A549 (cell line): ENCODE measurements at regions not wholly inside any gene's neighbourhood (a gene's known extent, or its start where the extent isn't known, plus 50 kb on each side); places are given as distances from the start of the nearest gene placed in this dataset.

Source experiments
- ATAC-seq, 2 experiments: fragments of 200-7000 bp in 1 of 2; fragments of >200 bp in 1 of 2; cut with Nextera tagmentation in 1 of 2; cut with Tn5 transposase in 1 of 2; 3 replicates each; pipeline versions ENCODE4 v1.8.0 to v1.9.1; 2018 to 2020; ENCODE audit warnings: mild to moderate bottlenecking in 1 of 2, moderate library complexity in 1 of 2
- CTCF ChIA-PET: fragments of 300-600 bp; sonication (Branson Sonifier 250); formaldehyde crosslinking; extraction: SDS; loops from one replicate; lab custom pipeline; 2021; ENCODE audit warnings: antibody characterized with exemption, inconsistent platforms; lab: Yijun Ruan, JAX
- POLR2A ChIA-PET: fragments of 350-600 bp; formaldehyde crosslinking; extraction: SDS; loops from one replicate; lab custom pipeline; 2021; ENCODE audit warnings: antibody characterized with exemption, inconsistent platforms; lab: Yijun Ruan, JAX
- DNase-seq, 2 experiments: peaks; one replicate each; pipeline versions ENCODE4 v3.0.0 to v3.0.0-alpha.2; 2011 to 2016; ENCODE audit warnings: low read depth in 1 of 2, low spot score in 1 of 2
- FAIRE-seq: peaks from 2 replicates; lab custom pipeline; 2011; peaks lifted over from hg19 to GRCh38; lab: Jason Lieb, UNC
- H3K27ac ChIP-seq, 2 experiments: fragments of >200 bp; sonication (Bioruptor Twin); formaldehyde crosslinking; 3 replicates each; pipeline ENCODE4 v1.5.1; 2016 to 2017
- H3K4me1 ChIP-seq: fragments of >200 bp; sonication (Bioruptor Twin); formaldehyde crosslinking; 3 replicates; pipeline ENCODE4 v1.6.1; 2016
- H3K4me2 ChIP-seq: fragments of >200 bp; sonication (Bioruptor Twin); formaldehyde crosslinking; 3 replicates; pipeline ENCODE4 v1.6.1; 2016
- H3K4me3 ChIP-seq: fragments of >200 bp; sonication (Bioruptor Twin); formaldehyde crosslinking; 3 replicates; pipeline ENCODE4 v1.5.1; 2016
- H3K9me3 ChIP-seq: fragments of >200 bp; sonication (Bioruptor Twin); formaldehyde crosslinking; 3 replicates; pipeline ENCODE4 v1.6.1; 2016
- BCL3 ChIP-seq: fragments of >200 bp; sonication (Bioruptor Twin); formaldehyde crosslinking; IDR thresholded peaks from 3 replicates; pipeline ENCODE4 v1.6.1; 2016
- CBX2 ChIP-seq: fragments of 200-600 bp; sonication (generic); IDR thresholded peaks from 2 replicates; pipeline ENCODE4 v1.6.1; 2016; ENCODE audit warnings: low read depth, mild to moderate bottlenecking, borderline replicate concordance
- CBX8 ChIP-seq: fragments of 200-600 bp; sonication (generic); IDR thresholded peaks from 2 replicates; pipeline ENCODE4 v1.6.1; 2016
- CTCF ChIP-seq: fragments of >200 bp; sonication (Bioruptor Twin); formaldehyde crosslinking; IDR thresholded peaks from 3 replicates; pipeline ENCODE4 v1.5.1; 2016
- EHF ChIP-seq: fragments of 250-450 bp; sonication (Bioruptor Pico); IDR thresholded peaks from 2 replicates; pipeline ENCODE4 v1.5.0; 2020; ENCODE audit warnings: mild to moderate bottlenecking
- EHMT2 ChIP-seq: fragments of 200-600 bp; sonication (generic); IDR thresholded peaks from 2 replicates; pipeline ENCODE4 v1.6.1; 2016; ENCODE audit warnings: antibody characterized with exemption, low read depth, mild to moderate bottlenecking, moderate library complexity
- ELK1 ChIP-seq: fragments of 150-350 bp; IDR thresholded peaks from 2 replicates; pipeline ENCODE4 v1.6.1; 2014; ENCODE audit warnings: low read depth, mild to moderate bottlenecking, low read length
- EP300 ChIP-seq, 2 experiments: fragments of >200 bp; sonication (Bioruptor Twin); formaldehyde crosslinking; IDR thresholded peaks; 2 replicates in 1 of 2; 3 replicates in 1 of 2; pipeline ENCODE4 v1.6.1; 2016 to 2017
- FOSL2 ChIP-seq, 2 experiments: fragments of 450-650 bp in 1 of 2; fragments of >200 bp in 1 of 2; sonication (Bioruptor Twin) in 1 of 2; formaldehyde crosslinking; IDR thresholded peaks; 2 replicates each; pipeline versions ENCODE4 v1.5.0 to v1.6.1; 2016 to 2020; ENCODE audit warnings: mild to moderate bottlenecking in 1 of 2, moderate library complexity in 1 of 2
- HDAC2 ChIP-seq: fragments of 200-600 bp; sonication (generic); IDR thresholded peaks from 2 replicates; pipeline ENCODE4 v1.6.1; 2016
- HOXB5 ChIP-seq: fragments of 250-450 bp; sonication (Bioruptor Pico); IDR thresholded peaks from 2 replicates; pipeline ENCODE4 v1.5.0; 2020; ENCODE audit warnings: mild to moderate bottlenecking, moderate library complexity
- JUN ChIP-seq, 2 experiments: fragments of >200 bp; sonication (Bioruptor Twin); formaldehyde crosslinking; IDR thresholded peaks; 2 replicates in 1 of 2; 3 replicates in 1 of 2; pipeline ENCODE4 v1.6.1; 2016 to 2017
- JUNB ChIP-seq: fragments of >200 bp; sonication (Bioruptor Twin); formaldehyde crosslinking; IDR thresholded peaks from 2 replicates; pipeline ENCODE4 v1.6.1; 2016
- KDM1A ChIP-seq: fragments of 200-600 bp; sonication (generic); IDR thresholded peaks from 2 replicates; pipeline ENCODE4 v1.6.1; 2016; ENCODE audit warnings: low read depth, mild to moderate bottlenecking
- MYC ChIP-seq: IDR thresholded peaks from 2 replicates; pipeline ENCODE4 v1.6.1; 2012; ENCODE audit warnings: mild to moderate bottlenecking, inconsistent platforms, low read length, improper control_type of control experiment, borderline replicate concordance
- NFE2L2 ChIP-seq: fragments of 150-350 bp; conservative IDR thresholded peaks from 2 replicates; pipeline ENCODE4 v1.6.1; 2014; ENCODE audit warnings: low read length
- PBX3 ChIP-seq: IDR thresholded peaks from 2 replicates; pipeline ENCODE4 v1.6.1; 2012
- POLR2A ChIP-seq: IDR thresholded peaks from 2 replicates; pipeline ENCODE4 v1.6.1; 2012; ENCODE audit warnings: mild to moderate bottlenecking, low read length
- RNF2 ChIP-seq: fragments of 200-600 bp; sonication (generic); IDR thresholded peaks from 2 replicates; pipeline ENCODE4 v1.6.1; 2016; ENCODE audit warnings: low read depth, mild to moderate bottlenecking, antibody characterized with exemption, moderate library complexity, borderline replicate concordance
- SMC3 ChIP-seq: fragments of >200 bp; sonication (Bioruptor Twin); formaldehyde crosslinking; IDR thresholded peaks from 3 replicates; pipeline ENCODE4 v1.6.1; 2018; ENCODE audit warnings: inconsistent platforms
- TFCP2L1 ChIP-seq: fragments of 250-450 bp; sonication (Bioruptor Pico); IDR thresholded peaks from 2 replicates; pipeline ENCODE4 v1.5.0; 2021; ENCODE audit warnings: mild to moderate bottlenecking
- TP53 ChIP-seq: fragments of 250-450 bp; sonication (Bioruptor Pico); IDR thresholded peaks from 2 replicates; pipeline ENCODE4 v1.5.0; 2021; ENCODE audit warnings: mild to moderate bottlenecking, moderate library complexity
- WGBS: methylation state at CpG from one replicate; pipeline ENCODE4 v1.1.6; 2017; ENCODE audit errors: missing lambda C conversion rate; 5-methylcytosine and 5-hydroxymethylcytosine counted together

GRCh38 chr10:47218803-47219202, 81.2 kb upstream of the GDF10 start:
- ChIA-PET CTCF (interaction anchor here (1.2 to 1.3 kb wide), 2 partner anchors 92 to 171 kb away, joined by 3 read pairs; no protein-coding TSS in a partner anchor), POLR2A (no interaction called here)
- ATAC-seq = no peak
- H3K4me3 ChIP-seq = no peak overlapping the region
- no peaks in the 10 kb centered on the region for H3K9me3 ChIP-seq
- DNase-seq = no peak
- no peak for FAIRE-seq
- TF ChIP-seq NFE2L2 (no peak), POLR2A (no peak), TP53 (CRISPR knock-in tag) (no peak), CTCF (no peak)
- H3K27ac ChIP-seq = no peak overlapping the region
- peaks cover 10% of the 10 kb centered on the region for H3K4me1 ChIP-seq
- WGBS = 25% methylated on average over 5 of the region's 5 CpGs
- H3K4me2 ChIP-seq = no peak overlapping the region

GRCh38 chr10:47222461-47222860, 77.5 kb upstream of the GDF10 start:
- WGBS = 11% methylated on average over 4 of the region's 4 CpGs
- Histone ChIP-seq H3K4me2 (no peak overlapping the region), H3K4me1 (no peaks in the 10 kb centered on the region), H3K9me3 (no peaks in the 10 kb centered on the region), H3K4me3 (no peak overlapping the region), H3K27ac (no peak overlapping the region)
- POLR2A ChIA-PET = no interaction called here
- DNase-seq (no peak), ATAC-seq (no peak), FAIRE-seq (no peak)
- TF ChIP-seq CBX8 (no peak), CTCF (no peak), SMC3 (no peak), JUN (IDR thresholded peaks at IDR 0.05) (no peak), FOSL2 (IDR thresholded peaks at IDR 0.05) (no peak), FOSL2 (CRISPR knock-in tag; IDR thresholded peaks at IDR 0.05) (no peak), CBX2 (no peak), HOXB5 (CRISPR knock-in tag) (no peak), EHF (CRISPR knock-in tag) (no peak), KDM1A (no peak), POLR2A (no peak), RNF2 (no peak), EP300 (IDR thresholded peaks at IDR 0.05) (no peak), TFCP2L1 (CRISPR knock-in tag) (no peak), ELK1 (no peak), PBX3 (no peak)
- CTCF ChIA-PET = interaction anchor here (0.8 to 1.4 kb wide), 3 partner anchors 9 to 46 kb away, joined by 3 to 4 read pairs (median 3); no protein-coding TSS in a partner anchor

GRCh38 chr10:47223236-47223635, 76.8 kb upstream of the GDF10 start:
- 14% methylated on average over 1 of the region's 1 CpG for WGBS
- Histone ChIP-seq H3K4me3 (no peak overlapping the region), H3K9me3 (no peaks in the 10 kb centered on the region), H3K4me1 (no peaks in the 10 kb centered on the region), H3K27ac (no peak overlapping the region), H3K4me2 (no peak overlapping the region)
- TF ChIP-seq JUNB (no peak), BCL3 (no peak), SMC3 (no peak), FOSL2 (IDR thresholded peaks at IDR 0.05) (no peak), FOSL2 (CRISPR knock-in tag; IDR thresholded peaks at IDR 0.05) (no peak), MYC (no peak), KDM1A (no peak), HDAC2 (no peak), POLR2A (no peak), EHMT2 (no peak)
- no peak for DNase-seq
- FAIRE-seq = no peak
- POLR2A ChIA-PET = no interaction called here
- CTCF ChIA-PET = interaction anchor here (0.8 to 1.4 kb wide), 2 partner anchors 9 to 10 kb away, joined by 3 read pairs; no protein-coding TSS in a partner anchor
- ATAC-seq = no peak
